Activated CD4-positive, CD25-positive, alpha-beta regulatory T cell treated with anti-CD3 and anti-CD28 coated beads, Interleukin-2, amount 50 U/mL, for 72 hours (primary cell): ENCODE measurements at regions not wholly inside any gene's neighbourhood (a gene's known extent, or its start where the extent isn't known, plus 50 kb on each side); places are given as distances from the start of the nearest gene placed in this dataset.
"Not testable (repeated sequence)": the region's sequence is repeated elsewhere in the genome, so short reads cannot be mapped to it uniquely, and the experiment has no call there.

ENCODE experiments used
- DNase-seq: peaks from one replicate; pipeline ENCODE4 v3.0.0; 2021

DNA sequence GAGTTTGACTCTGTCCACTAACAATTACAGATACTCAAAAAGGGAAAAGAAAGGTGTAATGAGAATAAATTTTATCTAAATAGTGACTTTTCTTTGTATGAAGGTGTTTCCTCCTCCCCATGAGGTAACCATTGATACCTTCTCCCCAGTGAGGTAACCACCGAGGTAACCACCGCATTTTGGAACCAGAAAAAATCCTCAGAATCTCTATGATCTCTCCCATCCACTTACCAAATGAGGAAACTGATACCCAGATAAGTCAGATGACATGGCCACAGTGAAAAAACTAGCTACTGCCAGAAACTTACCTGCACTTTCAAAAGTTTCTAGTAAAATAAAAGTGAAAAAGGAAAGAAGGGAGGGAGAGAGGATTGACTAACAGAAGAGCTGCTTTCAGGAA is 124.0 kb upstream of the FNDC3A start:
- DNase-seq = no peak

DNA sequence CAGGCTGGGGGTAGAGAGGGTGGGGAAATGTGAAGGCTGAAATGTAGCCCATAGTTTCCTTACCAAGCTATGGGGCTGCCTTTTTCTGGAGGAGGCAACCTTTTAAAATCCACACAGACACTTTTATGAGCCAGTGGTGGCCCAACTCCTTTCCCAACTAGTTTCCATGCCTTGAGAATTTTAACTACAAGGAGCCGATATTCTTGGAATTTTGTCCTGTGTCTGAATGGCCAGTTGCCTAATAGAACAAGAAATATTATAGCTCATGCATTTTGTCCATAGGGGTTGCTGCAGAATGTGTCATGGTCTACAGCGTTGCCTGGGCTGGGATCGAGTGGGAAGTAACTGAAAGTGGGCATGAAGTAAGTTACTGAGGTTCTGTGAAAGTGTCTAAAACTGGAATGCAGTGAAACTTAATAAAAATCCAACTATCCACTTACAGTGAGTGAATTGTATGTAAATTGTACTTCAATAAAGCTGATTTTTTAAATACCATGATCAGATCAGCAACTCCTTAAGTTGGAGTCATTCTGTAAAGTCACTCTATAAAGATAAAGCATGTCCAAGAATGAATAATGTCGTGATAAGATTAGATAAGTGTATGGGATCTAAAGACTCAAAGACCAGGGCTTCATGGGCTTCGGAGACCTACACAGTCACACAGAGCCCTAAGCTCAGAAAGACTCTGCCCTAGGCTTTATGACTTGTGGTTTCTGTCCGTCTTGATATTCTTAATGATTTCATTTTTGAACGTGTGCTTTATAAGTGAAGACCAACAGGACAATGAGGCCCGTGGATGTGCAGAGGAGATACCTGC is 122.6 kb upstream of the FNDC3A start:
- no peak for DNase-seq

DNA sequence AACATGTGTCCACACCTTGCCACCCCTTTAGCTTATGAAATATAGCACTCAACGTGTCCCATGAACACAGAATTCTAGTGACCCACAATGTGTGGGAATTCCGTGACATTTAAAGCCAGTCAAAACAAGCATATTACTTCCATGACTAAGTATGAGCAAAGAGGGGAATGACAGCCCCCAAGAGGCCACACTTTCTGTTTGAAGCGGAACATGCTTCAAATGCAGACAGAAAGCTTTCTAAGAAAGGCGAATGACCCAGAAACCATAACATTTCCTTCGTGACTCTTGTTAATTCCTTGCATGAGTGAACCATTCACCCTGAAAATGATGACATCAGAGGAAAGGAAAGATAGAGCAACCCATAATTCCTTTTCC is 122.0 kb upstream of the FNDC3A start:
- DNase-seq = no peak

DNA sequence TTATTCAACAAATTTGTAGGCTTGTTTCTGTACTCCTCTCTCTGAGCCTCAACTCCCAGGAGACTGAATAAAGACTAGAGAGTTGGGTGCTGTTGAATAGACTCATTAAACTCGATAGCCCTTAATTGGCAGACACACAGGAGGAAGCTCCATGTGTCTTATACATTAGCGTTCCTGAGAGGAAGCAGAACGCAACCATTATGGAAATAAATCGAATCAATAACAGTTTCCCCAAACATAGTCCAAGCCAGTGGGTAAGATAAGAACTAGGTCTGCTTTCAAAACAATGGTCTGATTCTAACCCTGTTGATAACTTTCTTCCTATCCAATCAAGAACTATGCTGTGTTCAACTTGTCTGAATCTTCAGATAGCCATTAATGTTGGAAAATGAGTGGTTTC is 118.1 kb upstream of the FNDC3A start:
- DNase-seq = no peak

GRCh38 chr13:48858122-48858902 is 117.4 kb upstream of the FNDC3A start:
- DNase-seq = no peak

DNA sequence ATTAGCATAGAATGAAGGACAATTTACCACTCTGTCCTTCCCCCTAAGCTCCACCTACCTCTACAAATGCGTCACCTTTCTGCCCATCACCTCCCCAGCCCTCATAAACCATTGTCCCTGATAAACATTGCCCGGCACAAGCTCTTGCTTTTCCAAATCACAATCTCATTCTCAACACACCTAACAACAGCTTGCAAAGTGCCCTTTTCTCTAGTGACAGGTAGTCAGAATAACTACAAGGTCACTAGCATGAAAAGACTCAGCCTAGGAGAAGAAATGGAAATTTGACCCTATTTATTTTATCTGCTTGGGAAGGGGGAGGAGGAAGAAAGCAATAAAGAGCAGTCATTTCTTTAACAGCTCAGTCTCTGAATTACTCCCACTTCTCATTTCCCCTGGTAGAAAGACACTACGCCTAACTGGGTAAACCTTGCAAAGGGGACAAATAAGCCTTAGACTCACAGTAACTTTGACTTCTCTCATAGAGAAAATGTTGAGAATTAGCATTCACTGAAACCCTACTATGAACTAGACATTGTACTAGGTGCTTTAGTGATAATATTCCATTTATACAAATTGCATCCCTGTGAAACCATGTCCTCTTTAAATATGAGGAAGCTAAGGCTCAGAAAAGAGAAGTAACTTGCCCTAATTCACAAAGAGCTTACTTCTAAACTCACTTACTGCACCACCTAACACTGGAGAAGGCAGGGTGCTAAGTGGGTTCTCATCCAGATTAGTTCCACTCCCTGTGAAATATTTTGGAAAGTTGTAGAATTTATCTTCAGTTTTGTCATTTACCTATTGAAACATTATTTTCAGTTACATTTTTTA is 116.2 kb upstream of the FNDC3A start:
- no peak for DNase-seq

DNA sequence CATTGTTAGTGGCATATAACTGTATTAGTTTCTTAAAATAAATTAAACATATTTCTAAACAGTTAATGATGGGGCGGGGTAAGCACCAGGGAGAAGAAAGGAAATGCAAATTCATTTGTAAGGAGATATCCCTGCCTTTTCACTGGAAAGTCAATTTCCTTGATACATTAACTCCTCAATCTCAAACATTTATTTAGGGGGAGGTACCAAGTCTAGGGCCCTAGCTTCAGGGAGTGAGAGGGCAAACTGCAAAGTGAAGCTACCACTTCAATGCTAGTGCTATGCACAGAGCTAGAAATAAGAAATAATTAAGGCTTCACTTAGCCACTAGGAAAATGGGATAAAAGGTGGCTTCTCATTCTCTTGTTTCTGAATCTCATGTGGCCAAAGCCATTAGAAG is 115.3 kb upstream of the FNDC3A start:
- no peak for DNase-seq

- DNase-seq = no peak
Measured at GRCh38 chr13:48862572-48862971, 113.1 kb upstream of the FNDC3A start.

DNA sequence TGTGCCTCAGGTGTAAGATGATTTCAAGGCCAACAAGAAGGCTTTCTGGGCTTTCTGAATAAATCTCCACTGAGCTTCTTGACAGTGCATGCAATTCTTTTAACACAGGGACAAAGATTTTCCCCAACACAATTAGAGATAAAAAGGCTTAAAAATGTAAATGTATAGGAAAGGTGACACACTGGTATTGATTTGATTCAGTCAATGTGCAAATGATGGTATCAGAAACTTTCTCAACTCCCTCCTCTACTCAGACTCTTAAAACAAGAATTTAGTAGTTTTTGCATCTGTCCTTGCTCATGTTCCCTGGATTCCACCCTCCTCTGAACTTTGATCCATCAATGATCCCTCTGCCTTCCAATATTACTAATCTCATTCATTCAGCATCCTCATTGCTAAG is 111.6 kb upstream of the FNDC3A start:
- DNase-seq = no peak

GRCh38 chr13:48866249-48866648 is 109.5 kb upstream of the FNDC3A start:
- no peak for DNase-seq

- DNase-seq = no peak
Measured at GRCh38 chr13:48873081-48873480, 102.6 kb upstream of the FNDC3A start.

- no peak for DNase-seq
Measured at GRCh38 chr13:48873587-48873986, 102.1 kb upstream of the FNDC3A start.

DNA sequence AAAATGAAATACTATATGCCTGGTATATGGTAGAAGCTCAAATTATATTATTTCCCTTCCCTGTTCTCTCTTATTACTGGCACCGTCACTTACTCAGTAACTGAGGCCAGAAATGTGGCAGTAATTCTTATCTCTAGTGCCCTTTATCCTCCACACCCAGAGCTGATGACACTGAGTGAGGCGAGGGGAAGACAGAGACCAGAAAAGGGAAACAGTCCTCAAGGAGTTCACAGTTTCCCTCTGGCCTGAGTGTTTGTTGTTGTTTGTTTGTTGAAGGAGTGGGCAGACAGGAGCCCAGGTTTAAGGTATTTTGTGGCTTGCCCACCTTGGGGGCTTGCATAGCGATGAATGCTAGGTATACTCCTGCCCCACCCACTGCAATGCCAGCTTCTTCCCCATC is 101.5 kb upstream of the FNDC3A start:
- DNase-seq = no peak

GRCh38 chr13:48875047-48875446 is 100.7 kb upstream of the FNDC3A start:
- no peak for DNase-seq

DNA sequence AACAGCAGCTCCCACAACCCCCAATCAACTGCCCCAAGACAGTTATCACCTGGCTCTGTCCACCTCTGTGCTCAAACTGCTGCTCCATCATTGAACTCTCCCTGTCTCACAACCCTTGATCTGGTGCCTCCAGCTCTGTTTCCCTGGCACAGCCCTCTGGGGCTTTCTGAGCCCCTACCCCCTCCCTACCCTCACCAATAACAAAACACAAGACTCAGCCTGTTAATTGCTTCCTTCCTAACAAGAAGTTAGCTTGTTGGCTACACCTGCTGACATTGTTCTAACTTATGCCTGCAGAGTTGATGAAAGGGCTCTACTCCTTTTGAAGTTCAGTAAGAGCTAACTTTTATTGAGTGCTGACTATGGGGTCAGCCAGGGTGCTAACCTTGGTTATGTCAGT is 99.4 kb upstream of the FNDC3A start:
- no peak for DNase-seq

DNA sequence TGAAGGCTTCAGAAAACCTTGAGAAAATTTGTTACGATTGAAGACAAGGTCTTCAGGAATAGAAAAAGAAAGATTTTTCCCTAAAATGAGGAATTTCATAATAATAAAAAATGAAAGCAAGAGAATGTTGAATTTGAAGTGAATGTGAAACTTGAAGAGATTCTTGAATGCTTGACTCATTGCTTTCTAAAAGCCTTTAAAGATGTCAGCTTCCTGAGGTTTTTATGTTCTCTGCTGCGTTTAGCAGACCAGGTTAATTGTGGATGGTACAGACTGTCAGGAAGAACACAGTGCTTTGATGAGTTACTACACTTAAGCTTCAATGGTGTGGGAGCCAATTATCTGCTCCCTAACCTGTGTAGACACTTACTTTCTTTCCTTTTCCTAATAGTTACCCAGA is 96.3 kb upstream of the FNDC3A start:
- no peak for DNase-seq

- no peak for DNase-seq
Measured at GRCh38 chr13:48879854-48880253, 95.9 kb upstream of the FNDC3A start.

DNA sequence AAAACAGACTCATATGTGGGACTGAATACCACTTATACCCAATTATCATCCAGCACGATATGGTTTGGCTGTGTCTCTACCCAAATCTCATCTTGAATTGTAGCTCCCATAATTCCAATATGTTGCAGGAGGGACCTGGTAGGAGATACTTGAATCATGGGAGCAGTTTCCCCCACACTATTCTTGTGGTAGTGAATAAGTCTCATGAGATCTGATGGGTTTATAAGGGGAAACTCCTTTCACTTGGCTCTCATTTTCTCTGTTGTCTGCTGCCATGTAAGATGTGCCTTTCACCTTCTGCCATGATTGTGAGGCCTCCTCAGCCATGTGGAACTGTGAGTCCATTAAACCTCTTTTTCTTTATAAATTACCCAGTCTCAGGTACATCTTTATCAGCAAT is 91.9 kb upstream of the FNDC3A start:
- not testable (repeated sequence) for DNase-seq

- DNase-seq = no peak
Measured at GRCh38 chr13:48885027-48885395, 90.7 kb upstream of the FNDC3A start.

DNA sequence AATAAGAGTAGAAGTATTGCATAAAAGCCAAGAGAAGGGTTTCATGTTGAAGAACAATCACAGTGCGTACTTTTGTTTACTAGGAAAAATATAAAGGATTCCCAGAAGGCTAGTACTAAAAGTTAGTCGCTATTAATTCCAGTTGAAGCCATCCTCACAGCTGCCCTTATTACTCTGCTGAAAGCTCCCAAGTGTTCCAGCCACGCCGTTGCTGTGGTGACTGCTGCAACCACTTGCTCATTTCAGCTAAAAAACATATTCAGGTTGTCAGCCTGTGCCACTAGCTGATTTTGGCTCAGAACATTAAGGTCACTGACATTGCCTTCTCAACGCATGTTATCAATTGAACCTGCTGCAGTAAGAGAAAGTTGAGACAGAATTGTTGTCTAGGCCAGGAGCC is 87.1 kb upstream of the FNDC3A start:
- DNase-seq = no peak

DNA sequence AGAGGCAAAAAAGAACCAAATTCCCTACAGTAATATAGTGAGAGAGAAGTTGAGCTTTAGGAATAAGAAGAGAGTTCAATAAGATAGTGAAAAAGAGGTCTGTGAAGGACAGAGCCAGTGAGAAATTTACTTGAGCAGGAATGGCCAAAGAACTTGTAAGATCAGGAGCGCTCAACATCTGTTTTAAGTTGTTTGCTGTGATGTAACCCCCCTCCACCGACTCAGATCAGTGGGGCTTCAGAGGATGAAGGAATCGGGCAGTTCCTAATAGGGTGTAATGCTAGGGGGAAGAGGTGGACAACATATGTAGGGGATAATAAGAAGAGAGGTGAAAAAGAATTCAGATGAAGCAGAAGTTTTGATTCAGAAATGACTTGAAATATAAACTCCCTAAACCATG is 85.3 kb upstream of the FNDC3A start:
- no peak for DNase-seq

GRCh38 chr13:48891586-48891985 is 84.1 kb upstream of the FNDC3A start:
- DNase-seq = no peak

DNA sequence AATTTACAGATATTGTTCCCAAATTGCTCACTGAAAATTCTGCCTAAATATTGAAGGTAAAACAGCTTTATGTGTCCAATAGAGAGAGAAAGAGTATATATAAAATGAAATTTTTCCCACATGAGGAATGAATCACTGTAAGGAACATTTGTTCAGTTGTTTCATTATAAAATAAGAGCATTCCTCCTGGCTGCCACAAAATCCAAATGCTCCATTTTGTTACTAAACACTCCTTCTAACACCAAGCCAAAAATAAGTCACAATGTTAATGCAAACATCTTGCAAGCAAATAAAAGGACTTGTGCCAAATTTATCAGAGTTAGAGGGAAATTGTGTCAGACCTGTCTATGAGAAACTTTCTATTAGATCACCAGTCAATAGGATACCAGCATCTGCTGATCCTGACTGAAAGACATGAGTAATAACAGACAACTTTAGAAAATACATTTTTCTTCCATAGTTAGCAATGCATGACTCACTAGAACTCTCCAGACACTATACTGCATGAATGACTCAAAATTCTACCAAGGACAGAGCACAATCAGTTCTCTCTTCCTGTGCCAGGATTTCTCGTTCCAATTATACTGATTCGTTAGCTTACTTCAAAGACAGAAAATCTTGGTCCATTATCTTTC is 83.5 kb upstream of the FNDC3A start:
- DNase-seq = no peak
